PC-9 (cell line): ENCODE measurements at regions not wholly inside any gene's neighbourhood (a gene's known extent, or its start where the extent isn't known, plus 50 kb on each side); places are given as distances from the start of the nearest gene placed in this dataset.
"Not testable (repeated sequence)": the region's sequence is repeated elsewhere in the genome, so short reads cannot be mapped to it uniquely, and the experiment has no call there.

Experiments used
- BruUV-seq: library from RNA; stranded (reverse); fragments of 400-500 nt; replicated peaks from 2 replicates; lab custom pipeline; 2021; lab: Mats Ljungman, UMichigan
- CTCF ChIA-PET: fragments of 300-600 bp; sonication (Branson Sonifier 250); formaldehyde crosslinking; loops from one replicate; lab custom pipeline; 2022; ENCODE audit warnings: antibody characterized with exemption; lab: Charles Lee
- POLR2A ChIA-PET: fragments of 300-600 bp; sonication (Branson Sonifier 250); formaldehyde crosslinking; loops from one replicate; lab custom pipeline; 2022; ENCODE audit warnings: antibody characterized with exemption; ENCODE audit not compliant: unreplicated experiment; lab: Charles Lee
- DNase-seq, 2 experiments: peaks; one replicate each; pipeline versions ENCODE4 v3.0.0 to v3.0.0-alpha.2; 2015 to 2022; ENCODE audit warnings: mixed read lengths in 1 of 2
- H2AFZ ChIP-seq: fragments of 200-600 bp; sonication (generic); 2 replicates; pipeline ENCODE4 v1.8.1; 2017; ENCODE audit warnings: antibody characterized with exemption
- H3F3A ChIP-seq: fragments of 200-600 bp; sonication (generic); 2 replicates; pipeline ENCODE4 v1.8.1; 2017; ENCODE audit warnings: antibody characterized with exemption, mild to moderate bottlenecking, low read depth; ENCODE audit not compliant: insufficient read depth
- H3K27ac ChIP-seq: fragments of 200-600 bp; sonication (generic); 2 replicates; pipeline ENCODE4 v1.6.1; 2016; ENCODE audit warnings: mixed run types
- H3K27me3 ChIP-seq: fragments of 200-600 bp; sonication (generic); 2 replicates; pipeline ENCODE4 v1.6.1; 2016; ENCODE audit warnings: low read depth, mixed run types; ENCODE audit not compliant: insufficient read depth
- H3K36me3 ChIP-seq: fragments of 200-600 bp; sonication (generic); 2 replicates; pipeline ENCODE4 v1.6.1; 2016; ENCODE audit warnings: low read depth, mixed run types
- H3K4me1 ChIP-seq: fragments of 200-600 bp; sonication (generic); replicated peaks from 2 replicates; pipeline ENCODE4 v1.6.1; 2016; ENCODE audit warnings: mixed run types; ENCODE audit not compliant: insufficient read depth
- H3K4me2 ChIP-seq: fragments of 200-600 bp; sonication (generic); 2 replicates; pipeline ENCODE4 v1.6.1; 2017; ENCODE audit warnings: mixed run types
- H3K4me3 ChIP-seq: fragments of 200-600 bp; sonication (generic); 2 replicates; pipeline ENCODE4 v1.6.1; 2016; ENCODE audit warnings: mixed run types
- H3K79me2 ChIP-seq: fragments of 200-600 bp; sonication (generic); 2 replicates; pipeline ENCODE4 v1.6.1; 2017; ENCODE audit warnings: low read depth, mixed run types
- H3K9me2 ChIP-seq: fragments of 200-600 bp; sonication (generic); 2 replicates; pipeline ENCODE4 v1.8.1; 2017; ENCODE audit warnings: mild to moderate bottlenecking; ENCODE audit not compliant: insufficient read depth
- H3K9me3 ChIP-seq: fragments of 200-600 bp; sonication (generic); 2 replicates; pipeline ENCODE4 v1.8.1; 2016; ENCODE audit warnings: low read depth; ENCODE audit not compliant: insufficient read depth
- H4K20me1 ChIP-seq: fragments of 200-600 bp; sonication (generic); 2 replicates; pipeline ENCODE4 v1.8.1; 2017; ENCODE audit not compliant: insufficient read depth
- CTCF ChIP-seq: fragments of 200-600 bp; sonication (generic); conservative IDR thresholded peaks from 2 replicates; pipeline ENCODE4 v1.6.1; 2017; ENCODE audit warnings: mixed run types, antibody characterized with exemption, mild to moderate bottlenecking, moderate library complexity
- EZH2 ChIP-seq: fragments of 200-600 bp; sonication (generic); IDR thresholded peaks from 2 replicates; pipeline ENCODE4 v1.8.0; 2017; ENCODE audit warnings: antibody characterized with exemption, low read depth
- intact Hi-C: fragments of 100-400 bp; cut with micrococcal nuclease; formaldehyde crosslinking; loops from one replicate; pipeline ENCODE4 v1.10.0; 2022; ENCODE audit not compliant: unreplicated experiment

- H3K36me3 ChIP-seq = no peaks in the 10 kb centered on the region
- no peak for DNase-seq
- no peaks in the 10 kb centered on the region for H3K4me1 ChIP-seq
- intact Hi-C loops = no loop called here
- H4K20me1 ChIP-seq = no peaks in the 10 kb centered on the region
- no peaks in the 10 kb centered on the region for H3F3A ChIP-seq
- no peaks in the 10 kb centered on the region for H3K9me3 ChIP-seq
- POLR2A ChIA-PET = no interaction called here
- no peak overlapping the region for H2AFZ ChIP-seq
- TF ChIP-seq CTCF (no peak), EZH2 (no peak)
- CTCF ChIA-PET = no interaction called here
- no peak overlapping the region for H3K4me2 ChIP-seq
- H3K27me3 ChIP-seq = peaks cover 26% of the 10 kb centered on the region
- no peaks in the 10 kb centered on the region for H3K79me2 ChIP-seq
- no TSS peak for BruUV-seq
- H3K9me2 ChIP-seq = no peaks in the 10 kb centered on the region
- H3K27ac ChIP-seq = no peak overlapping the region
- H3K4me3 ChIP-seq = no peak overlapping the region
Observed at GRCh38 chr2:8125741-8126711, 555.8 kb upstream of the ID2 start.

GRCh38 chr2:8126783-8127182 is 555.1 kb upstream of the ID2 start:
- no peaks in the 10 kb centered on the region for H3K9me2 ChIP-seq
- peaks cover 23% of the 10 kb centered on the region for H3K27me3 ChIP-seq
- H3F3A ChIP-seq = no peaks in the 10 kb centered on the region
- no peak overlapping the region for H3K27ac ChIP-seq
- no TSS peak for BruUV-seq
- H3K4me2 ChIP-seq = no peak overlapping the region
- H3K4me3 ChIP-seq = no peak overlapping the region
- H3K79me2 ChIP-seq = no peaks in the 10 kb centered on the region
- H2AFZ ChIP-seq = no peak overlapping the region
- H3K36me3 ChIP-seq = no peaks in the 10 kb centered on the region
- H3K4me1 ChIP-seq = no peaks in the 10 kb centered on the region
- DNase-seq = no peak
- no peaks in the 10 kb centered on the region for H4K20me1 ChIP-seq
- intact Hi-C loops = no loop called here
- CTCF ChIA-PET = no interaction called here
- POLR2A ChIA-PET = no interaction called here
- H3K9me3 ChIP-seq = no peaks in the 10 kb centered on the region
- TF ChIP-seq EZH2 (no peak), CTCF (no peak)

GRCh38 chr2:8131423-8131822 is 550.4 kb upstream of the ID2 start:
- intact Hi-C loops, H3K4me1 ChIP-seq, H3K36me3 ChIP-seq, H3K9me2 ChIP-seq, H4K20me1 ChIP-seq, POLR2A ChIA-PET, H3K4me3 ChIP-seq, H3K27ac ChIP-seq, H3K9me3 ChIP-seq, H3K79me2 ChIP-seq, H2AFZ ChIP-seq, BruUV-seq, H3K4me2 ChIP-seq, DNase-seq, H3F3A ChIP-seq, CTCF ChIA-PET: not testable (repeated sequence)
- H3K27me3 ChIP-seq = peaks cover 42% of the 10 kb centered on the region
